ENCODE measurements at regions not wholly inside any gene's neighbourhood (a gene's known extent, or its start where the extent isn't known, plus 50 kb on each side); places are given as distances from the start of the nearest gene placed in this dataset.
"Not testable (repeated sequence)": the region's sequence is repeated elsewhere in the genome, so short reads cannot be mapped to it uniquely, and the experiment has no call there.

DNA sequence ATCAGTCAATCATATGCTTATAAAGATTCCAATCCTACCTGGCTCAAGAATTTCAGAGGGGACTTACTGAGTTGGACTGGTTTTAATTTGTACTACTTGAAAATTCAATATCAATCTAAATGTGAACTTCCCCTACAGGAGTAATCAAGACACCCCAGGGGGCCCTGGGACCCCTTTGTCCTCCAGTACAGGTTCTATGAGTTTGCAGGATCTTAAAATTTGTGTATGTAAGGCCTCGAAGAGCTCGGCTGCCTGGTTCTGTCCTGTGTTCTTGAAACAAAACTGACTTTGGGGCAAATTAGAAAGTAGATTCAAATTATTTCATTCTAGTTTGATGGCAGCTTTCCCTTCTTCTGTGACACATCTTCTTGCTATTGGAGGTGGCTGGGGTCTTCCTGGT lies 261.3 kb downstream of the KCNRG start:
- DNase-seq = no peak

DNA sequence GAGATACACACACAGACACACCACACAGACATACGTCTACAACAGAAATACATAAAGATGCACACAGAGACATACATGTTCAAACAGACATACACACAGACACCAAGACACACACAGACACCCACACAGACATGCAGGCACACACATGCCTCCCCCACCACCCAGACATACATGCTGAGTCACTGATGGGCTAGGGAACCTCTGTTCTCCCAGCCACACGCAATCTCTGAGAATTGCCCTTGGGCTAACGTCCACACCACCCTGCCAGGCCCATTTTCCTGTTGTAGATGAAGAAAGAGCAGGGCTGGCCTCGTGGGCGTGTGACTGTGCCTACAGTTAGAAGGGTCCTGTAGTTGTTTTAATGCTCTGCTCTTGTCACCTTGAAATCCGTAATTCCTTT lies 261.9 kb downstream of the KCNRG start:
- DNase-seq = no peak

GRCh38 chr13:50277906-50278305 lies 262.7 kb downstream of the KCNRG start:
- DNase-seq = no peak

- DNase-seq = no peak
Measured at GRCh38 chr13:50280441-50280937, 265.2 kb downstream of the KCNRG start.

- DNase-seq = no peak
Measured at GRCh38 chr13:50282016-50282415, 266.8 kb downstream of the KCNRG start.

- DNase-seq = no peak
Measured at GRCh38 chr13:50283017-50283416, 267.8 kb downstream of the KCNRG start.

- peak in 1 of 5 donors; percentile 30 for DNase-seq
Measured at GRCh38 chr13:50284540-50284939, 269.3 kb downstream of the KCNRG start.

- no peak for DNase-seq
Measured at GRCh38 chr13:50285283-50285682, 270.0 kb downstream of the KCNRG start.

- DNase-seq = no peak
Measured at GRCh38 chr13:50286324-50286723, 271.1 kb downstream of the KCNRG start.

GRCh38 chr13:50290186-50290585 lies 274.9 kb downstream of the KCNRG start:
- DNase-seq = no peak

DNA sequence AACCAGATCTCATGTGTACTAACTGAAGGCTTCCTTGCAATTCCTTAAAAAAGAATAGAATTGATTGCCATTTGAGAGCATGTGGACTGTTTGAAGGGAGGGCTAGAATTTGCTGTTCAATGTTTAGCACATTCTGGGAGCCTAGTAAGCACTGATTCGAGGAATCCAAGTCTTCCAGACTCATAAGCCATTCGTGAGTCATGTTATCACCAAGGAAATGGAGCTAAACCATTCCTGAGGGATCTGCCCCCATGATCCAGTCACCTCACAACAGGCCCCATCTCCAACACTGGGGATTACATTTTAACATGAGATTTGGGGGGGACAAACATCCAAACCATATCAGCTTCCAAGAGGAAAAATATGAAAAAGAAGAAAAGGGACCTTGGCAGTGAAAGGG lies 276.4 kb downstream of the KCNRG start:
- DNase-seq = no peak

DNA sequence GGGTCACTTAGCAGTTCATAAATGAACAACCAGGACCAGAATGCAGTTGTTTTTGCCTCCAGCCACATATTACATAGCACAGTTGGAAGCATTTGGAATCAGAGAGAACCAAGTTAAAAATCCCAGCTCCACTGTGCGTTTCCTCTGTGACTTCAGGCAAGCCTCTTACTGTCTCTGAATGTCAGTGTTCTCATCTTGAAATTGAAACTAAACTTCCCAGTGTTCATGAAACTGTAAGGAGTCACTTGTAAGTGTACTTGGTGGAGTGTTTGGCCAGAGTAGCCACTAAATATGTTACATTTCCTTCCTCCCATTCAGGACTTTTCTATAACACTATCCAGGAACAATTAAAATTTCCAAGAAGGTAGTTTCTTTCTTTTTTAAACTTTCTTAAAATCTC lies 276.8 kb downstream of the KCNRG start:
- no peak for DNase-seq

DNA sequence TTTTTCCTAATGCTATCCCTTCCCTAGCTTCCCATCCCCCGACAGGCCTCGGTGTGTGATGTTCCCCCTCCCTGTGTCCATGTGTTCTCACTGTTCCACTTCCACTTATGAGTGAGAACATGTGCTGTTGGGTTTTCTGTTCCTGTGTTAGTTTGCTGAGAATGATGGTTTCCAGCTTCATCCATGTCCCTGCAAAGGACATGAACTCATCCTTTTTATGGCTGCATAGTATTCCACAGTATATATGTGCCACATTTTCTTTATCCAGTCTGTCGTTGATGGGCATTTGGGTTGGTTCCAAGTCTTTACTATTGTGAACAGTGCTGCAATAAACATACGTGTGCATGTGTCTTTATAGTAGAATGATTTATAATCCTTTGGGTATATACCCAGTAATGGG lies 279.2 kb downstream of the KCNRG start:
- not testable (repeated sequence) for DNase-seq

DNA sequence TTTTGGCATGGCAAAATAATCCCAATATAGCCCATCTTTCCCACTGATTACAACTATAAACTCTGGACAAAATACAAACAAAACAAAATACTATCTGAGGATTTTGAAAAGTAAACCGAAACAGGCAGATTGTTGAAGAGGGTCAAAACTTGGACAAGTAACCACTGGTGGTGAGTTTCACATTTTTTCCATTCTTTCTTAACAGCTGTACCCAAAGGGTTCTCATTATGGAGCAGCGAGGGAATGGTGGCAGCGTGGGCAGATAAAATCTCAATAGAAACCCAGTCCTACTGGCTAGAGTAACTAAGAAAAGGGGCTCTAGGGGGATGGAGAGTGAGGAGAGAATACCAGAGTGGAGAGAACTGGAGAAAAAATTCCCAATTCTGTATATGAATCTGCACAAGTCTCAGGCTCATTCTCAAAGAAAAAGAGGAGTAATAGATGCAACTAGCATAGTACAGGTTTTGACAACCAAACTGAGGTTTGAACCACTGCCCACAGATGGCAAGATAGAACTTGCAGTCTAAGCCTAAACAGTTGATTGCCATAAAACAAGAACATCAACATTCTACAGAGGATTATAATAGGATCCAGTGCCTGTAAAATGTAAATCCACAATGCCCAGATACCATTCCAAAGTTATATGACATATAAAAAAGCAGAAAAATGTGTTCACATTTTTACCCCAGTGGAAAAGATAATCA lies 284.5 kb downstream of the KCNRG start:
- DNase-seq = no peak

GRCh38 chr13:50303963-50304721 lies 288.9 kb downstream of the KCNRG start:
- no peak for DNase-seq

DNA sequence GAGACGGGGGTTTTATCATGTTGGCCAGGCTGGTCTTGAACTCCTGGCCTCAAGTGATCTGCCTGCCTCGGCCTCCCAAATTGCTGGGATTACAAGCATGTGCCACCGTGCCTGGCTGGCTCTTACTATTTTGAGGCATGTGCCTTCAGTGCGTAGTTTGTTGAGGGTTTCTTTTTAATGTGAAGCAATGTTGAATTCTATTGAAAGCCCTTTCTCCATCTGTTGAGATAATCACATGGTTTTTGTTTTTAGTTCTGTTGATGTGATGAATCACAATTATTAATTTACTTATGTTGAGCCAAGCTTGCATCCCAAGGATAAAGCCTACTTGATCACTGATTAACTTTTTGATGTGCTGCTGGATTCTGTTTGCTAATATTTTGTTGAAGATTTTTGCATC lies 290.9 kb downstream of the KCNRG start:
- no peak for DNase-seq

- DNase-seq = no peak
Measured at GRCh38 chr13:50309318-50309717, 294.1 kb downstream of the KCNRG start.

GRCh38 chr13:50309882-50310594 lies 294.8 kb downstream of the KCNRG start:
- no peak for DNase-seq

- no peak for DNase-seq
Measured at GRCh38 chr13:50310734-50311133, 295.5 kb downstream of the KCNRG start.

DNA sequence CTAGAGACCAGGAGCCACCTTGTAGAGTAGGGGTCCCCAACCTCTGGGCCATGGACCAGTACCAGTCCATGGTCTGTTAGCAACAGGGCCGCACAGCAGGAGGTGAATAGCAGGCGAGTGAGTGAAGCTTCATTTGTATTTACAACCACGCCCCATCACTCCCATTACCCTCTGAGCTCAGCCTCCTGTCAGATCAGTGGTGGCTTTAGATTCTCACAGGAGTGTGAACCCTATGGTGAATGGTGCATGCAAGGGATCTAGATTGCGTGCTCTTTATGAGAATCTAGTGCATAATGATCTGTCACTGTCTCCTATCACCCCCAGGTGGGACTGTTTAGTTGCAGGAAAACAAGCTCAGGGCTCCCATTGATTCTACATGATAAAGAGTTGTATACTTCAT lies 303.6 kb downstream of the KCNRG start:
- DNase-seq = no peak

DNA sequence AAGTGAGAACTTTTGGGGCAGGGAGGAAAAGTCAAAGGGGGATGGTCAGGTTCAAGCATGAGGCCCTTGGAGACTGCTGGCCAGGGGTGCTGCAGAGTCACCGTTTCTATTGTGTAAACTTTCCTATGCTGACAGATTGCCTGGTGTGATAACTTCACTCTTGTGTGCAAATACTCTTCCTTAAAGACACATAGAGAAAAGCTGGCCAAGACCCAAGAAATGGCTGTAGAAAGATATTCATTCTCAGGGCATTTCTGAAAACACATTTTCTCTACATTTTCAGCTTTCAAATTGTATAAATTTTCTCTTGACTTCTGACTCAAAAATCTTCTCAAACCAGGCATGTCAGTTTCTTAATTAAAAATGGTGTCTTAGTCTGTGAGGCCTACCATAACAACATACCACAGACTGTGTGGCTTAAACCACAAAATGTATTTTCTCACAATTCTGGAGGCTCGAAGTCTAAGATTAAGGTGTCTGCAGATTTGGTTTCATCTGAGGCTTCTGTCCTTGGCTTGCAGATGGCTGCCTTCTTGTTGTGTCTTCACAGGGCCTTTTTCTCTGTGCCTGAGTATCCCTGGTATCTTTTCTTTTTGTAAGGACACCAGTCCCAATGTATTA lies 304.5 kb downstream of the KCNRG start:
- DNase-seq = peak in 1 of 5 donors; percentile 2

- DNase-seq = no peak
Measured at GRCh38 chr13:50320271-50320862, 305.1 kb downstream of the KCNRG start.

GRCh38 chr13:50322006-50322405 lies 306.8 kb downstream of the KCNRG start:
- DNase-seq = no peak
